NCI-H2227 (cell line): ENCODE measurements at regions not wholly inside any gene's neighbourhood (a gene's known extent, or its start where the extent isn't known, plus 50 kb on each side); places are given as distances from the start of the nearest gene placed in this dataset.

Experiments used
- DNase-seq: peaks from one replicate; lab custom pipeline; 2025; ENCODE audit not compliant: unreplicated experiment; lab: John Stamatoyannopoulos, UW

DNA sequence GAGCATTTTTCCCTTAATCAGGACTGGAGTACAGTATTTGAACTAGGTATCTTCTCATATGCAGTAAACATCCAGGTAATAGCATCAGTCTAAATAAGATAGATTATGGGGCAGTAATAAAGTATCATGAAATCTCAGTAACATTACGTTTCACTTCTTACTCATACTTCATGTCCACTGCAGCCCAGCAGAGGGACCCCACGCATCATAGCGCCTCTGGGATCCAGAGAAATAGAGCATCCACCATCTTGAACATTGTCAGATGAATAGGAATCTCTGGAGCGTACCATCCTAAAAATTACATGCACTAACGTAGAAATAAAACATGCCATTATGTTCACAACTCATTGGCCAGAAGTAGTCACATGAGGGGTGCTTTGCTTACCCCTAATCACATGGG, 499.0 kb downstream of the CPS1 start:
- DNase-seq: no peak

DNA sequence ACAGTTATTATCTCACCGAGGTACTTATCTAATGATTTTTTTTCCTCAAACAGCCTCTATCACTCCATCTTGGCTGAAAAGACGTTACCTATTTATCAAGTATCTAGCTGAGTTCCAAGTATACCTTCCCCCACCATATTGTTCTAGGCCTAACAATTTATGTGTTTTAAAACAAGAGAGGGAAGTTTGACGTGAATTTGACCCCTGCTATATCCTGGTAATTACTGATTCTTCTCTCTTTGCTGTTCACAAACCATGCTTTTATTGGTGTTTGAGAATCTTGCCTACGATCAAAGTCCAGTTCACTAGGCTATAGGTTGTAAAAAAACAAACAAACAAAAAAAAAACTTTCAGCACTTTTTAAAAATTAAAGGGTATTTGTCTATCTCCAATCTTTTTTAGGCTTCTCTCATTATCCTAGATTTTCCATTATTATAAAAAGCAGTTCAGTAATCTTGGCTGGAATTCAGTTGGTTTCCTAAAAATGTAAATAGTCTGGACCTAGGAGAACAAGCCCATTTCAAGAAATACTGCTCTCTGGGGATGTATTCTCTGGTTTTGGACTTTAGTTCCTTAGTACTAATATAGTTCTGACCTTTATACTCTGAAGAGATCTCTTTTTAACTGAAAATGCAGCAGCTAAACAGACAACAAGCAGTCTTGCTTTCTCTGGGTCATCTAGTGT, 505.4 kb downstream of the CPS1 start:
- no peak for DNase-seq

DNA sequence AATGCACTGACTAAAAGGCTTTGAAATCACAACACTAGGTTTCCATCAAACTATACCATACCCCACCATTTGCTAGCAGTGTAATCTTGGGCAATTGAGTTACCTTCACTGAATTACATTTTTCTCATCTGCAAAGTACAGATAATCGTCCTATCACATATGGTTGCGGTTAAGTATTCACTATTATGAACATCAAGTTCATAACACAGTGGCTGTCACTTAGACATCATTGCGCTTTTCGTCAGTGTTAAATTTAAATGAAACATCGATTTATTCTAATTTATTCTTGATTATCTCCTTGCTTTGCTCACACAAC, 505.9 kb downstream of the CPS1 start:
- DNase-seq: no peak

DNA sequence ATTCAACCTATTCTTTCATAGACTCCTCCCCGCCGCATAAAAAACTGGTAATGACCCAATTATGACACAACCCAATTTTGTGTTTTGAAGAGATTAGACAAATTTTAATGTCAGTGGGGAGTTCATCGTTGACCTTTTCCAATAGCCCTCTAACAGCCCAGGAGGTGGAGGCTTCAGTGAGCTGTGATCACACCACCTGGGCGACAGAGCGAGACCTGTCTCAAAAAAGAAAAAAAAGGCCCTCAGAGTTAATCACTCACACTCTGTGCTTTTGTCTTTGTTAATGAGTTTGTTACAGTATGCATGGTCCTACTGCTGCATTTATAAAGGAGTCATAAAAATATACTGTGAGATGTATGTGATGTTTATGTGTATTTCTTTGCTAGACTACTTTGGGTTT, 510.6 kb downstream of the CPS1 start:
- DNase-seq: no peak

DNA sequence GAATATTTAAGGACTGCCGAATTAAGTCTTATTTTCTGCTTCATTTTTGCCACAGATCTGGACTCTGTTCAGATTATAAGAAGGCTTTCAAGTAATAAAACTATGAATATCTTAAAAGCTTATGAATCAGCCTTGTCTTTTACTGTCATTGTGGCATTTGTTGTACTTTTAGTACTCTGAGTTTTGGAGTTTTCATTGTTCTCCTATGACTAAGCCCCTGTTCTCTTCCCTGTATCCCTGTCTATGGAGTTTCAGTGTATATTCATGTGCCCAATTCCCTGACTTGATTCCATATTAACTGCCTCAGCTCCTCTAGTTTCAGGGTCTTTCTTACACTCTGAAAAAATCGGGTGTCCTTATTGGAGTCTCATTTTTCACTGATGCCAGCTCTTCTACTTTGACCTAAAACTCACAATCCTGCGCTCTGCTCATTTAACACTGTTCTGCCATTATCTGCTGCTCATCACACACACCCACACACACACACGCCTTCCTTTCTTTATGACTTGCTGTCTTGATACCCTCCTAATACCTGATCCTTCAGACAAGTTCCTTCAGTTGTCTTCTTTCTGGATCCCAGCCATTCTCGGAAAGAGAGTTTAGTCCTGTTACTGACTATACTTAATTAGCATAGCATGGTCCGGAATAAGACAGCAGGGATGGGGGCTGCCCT, 511.8 kb downstream of the CPS1 start:
- no peak for DNase-seq

DNA sequence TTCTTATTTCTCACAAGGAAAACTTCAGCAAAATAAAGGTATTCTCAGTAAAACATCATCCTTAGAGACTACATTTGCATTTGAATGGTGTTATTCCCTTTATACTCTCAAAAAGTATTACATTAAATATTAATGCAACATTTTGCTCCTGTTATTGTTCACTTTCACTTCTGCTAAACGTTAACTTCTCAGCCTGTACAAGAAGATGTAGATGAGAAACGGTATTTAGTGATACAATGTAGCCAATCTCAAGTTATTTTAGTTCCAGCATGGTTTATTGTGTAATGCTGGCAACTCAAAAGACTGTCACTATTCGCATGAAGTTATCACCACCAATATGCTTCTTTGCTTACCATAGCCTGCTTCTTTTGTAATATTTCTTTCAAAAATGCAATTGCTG, 514.1 kb downstream of the CPS1 start:
- no peak for DNase-seq

DNA sequence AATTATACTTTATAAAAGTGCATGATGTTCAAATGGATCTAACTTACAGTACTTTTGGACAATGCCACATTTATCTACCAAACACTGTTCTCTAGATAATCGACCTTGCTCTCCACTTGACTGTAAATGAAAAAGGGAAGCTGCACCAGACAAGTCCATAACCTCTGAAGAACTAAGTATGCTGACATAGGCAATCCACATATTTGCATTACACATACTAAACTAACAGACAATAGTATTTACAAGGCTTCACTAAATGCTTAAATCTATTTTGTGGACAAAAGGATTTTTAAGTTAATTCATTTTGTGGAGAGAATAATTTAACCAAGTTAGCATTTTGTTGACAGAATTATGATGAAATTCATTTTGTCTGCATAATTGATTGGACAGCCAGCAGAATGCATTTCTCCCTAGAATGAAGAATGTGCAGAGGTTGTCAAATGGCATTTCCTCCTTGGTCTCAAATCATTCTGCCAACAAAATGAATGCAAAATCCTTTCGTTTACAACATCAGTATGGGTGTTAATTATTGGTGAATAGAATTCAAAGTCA, 520.9 kb downstream of the CPS1 start:
- no peak for DNase-seq

DNA sequence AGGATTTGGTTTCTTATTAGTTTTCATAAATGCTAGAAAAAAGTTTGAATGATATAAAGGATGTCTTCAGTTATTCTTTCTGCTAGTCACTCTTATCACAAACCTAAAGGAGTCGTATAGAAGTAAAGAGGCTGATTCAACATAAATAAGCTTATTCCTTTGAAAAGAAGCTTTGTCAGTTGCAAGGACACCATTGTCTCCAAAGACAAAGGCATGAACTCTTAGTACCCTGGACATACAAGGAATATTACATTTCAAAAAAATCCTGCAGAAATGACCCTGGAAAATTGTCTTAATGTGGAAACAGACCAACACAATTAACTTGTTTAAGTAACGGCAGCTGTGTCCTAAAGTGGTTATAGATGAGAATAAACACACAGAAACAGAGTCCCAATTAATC, 528.0 kb downstream of the CPS1 start:
- DNase-seq: no peak

DNA sequence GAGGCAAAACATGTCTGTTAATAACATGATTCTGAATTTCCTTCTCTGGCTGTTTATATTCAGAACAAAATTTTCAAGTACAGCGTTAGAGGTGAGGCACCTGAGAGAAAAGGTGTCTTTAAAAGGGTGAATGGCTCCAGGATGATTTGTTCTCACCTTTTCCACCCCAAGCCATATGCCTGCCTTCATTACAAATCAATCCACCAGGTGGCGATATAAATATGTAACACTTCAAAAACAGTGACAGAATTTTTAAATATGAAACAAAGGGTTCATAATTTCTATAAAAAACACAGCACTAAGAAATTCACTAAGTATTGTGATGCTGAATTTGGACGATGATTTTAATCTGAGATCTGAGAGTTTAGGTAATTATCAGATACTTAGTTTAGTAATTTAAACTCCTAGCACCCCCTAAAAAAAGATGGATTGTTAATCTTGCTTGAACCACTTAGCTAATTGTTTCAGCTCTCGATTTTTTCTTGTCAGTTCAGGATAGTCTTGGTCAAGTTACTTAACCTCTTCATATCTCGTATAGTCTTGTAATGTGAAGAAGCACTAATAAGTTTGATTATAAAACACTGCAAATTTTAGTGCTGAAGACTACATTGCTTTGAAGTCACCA, 528.8 kb downstream of the CPS1 start:
- peak; percentile 66 for DNase-seq

DNA sequence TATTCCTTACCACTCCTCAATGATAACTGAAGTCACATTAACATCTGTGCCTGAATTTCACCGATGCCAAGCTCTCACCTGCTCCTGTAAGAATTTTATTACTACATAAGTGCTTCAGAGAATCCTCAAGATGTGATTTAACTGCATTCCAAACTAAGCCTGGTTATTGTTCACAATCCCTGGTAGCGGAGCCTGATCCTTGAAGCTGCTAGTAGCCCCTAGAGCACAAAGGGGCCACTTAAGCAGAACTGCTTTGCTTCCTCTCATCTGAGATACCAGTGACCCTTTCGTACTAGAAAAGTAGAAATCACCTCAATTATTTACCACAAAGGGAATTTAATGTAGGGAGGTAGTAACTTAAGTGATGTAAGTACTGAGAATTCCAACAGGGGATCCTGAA, 529.6 kb downstream of the CPS1 start:
- DNase-seq: peak; percentile 59

DNA sequence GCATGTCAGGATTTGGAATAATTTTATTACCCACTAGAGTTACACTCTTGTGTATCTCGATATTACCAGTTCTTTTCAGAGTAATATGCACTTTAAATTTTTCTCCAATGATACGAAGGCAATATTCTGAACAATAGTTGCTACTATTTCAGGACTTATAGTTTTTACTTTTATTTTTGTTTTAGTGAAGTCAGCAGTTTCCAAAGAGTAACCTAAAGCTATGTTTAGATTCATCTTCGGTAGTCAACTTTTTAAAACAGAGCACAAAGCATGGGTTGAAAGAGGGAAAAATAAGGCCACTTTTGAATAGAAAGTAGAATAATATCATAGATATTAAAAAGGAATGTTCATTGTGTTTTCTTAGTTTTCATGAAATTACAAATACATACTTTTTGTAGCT, 532.7 kb downstream of the CPS1 start:
- DNase-seq: no peak

DNA sequence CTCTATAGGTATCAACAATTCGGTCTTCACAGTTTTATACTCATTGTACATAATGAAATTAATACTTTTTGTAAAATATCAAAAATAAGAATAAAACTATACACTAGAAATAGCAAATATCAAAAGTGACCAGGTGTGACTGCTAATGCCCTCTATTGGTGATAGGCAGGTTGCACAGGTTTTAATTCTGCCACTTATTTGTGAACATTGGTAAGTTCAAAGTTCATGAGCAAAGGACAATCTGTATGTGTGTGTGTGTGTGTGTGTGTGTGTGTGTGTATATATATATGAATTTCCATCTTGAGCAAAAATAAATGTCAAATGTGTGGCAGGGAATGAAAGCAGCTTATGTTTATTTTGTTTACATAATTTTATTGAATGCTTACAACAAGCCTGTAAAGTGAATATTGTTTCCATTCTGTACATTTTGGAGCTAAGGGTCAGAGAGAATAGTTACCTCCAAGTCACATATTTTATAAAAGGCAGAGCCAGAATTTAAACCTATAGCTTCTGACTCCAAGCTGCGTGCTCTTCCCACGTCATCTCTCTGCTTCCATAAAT, 537.4 kb downstream of the CPS1 start:
- DNase-seq: peak; percentile 5

DNA sequence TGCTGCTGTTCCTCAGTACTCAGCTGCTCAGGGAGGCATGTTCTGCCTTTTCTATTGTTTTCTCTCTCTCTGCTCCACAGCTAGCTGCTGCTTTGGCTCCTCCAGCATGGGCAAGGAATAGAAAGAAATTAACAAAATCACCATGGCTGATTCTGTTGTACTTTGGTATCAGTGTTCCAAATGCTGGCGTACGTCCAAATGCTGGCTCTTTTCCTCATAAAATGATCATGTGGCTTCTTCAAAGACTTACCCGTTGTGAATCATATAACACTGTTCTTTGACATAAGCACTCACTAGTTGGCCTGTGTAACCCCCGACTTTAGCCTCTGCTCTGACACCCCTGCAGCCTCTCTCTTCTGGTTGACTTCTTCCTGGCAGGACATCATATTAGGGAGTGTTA, 547.6 kb downstream of the CPS1 start:
- DNase-seq: peak; percentile 65

DNA sequence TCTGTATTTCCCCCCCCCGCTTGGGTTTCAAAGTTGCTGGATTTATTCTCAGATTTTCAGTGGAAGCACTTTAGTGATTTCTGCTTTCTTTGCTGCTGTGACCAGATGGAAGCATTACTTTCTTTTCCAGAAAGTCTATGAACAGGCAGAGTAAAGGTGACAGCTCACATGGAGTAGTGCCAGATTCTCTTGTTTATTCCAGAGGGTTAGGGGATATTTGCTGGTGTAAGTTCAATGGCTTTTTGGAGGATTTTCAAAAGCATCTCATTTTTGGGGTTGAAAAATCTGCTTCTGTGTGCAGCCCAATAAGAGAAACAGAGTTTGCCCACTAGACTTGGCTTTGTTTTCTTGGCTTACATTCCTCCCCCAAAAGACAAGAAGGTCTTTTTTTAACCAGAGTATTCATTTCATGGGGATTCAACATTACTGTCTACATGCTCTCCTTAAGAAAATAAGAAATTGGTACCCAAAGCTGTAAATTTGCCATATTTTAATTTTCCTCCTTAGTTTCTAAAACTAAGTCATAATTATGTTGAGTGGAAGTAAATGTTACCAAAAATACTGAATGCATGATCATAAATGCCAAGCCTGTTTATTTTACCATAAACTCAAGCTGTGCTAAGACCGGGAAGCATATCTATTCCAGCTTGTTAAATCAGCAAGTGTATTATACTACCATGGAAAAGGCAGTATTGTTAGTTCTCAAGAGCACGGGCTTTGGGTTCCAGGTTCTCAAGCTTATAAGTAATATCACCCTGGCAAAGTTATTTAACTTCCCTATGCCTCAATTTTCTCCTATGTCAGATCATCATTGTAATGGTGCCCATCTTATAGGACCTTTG, 557.2 kb downstream of the CPS1 start:
- DNase-seq: no peak

DNA sequence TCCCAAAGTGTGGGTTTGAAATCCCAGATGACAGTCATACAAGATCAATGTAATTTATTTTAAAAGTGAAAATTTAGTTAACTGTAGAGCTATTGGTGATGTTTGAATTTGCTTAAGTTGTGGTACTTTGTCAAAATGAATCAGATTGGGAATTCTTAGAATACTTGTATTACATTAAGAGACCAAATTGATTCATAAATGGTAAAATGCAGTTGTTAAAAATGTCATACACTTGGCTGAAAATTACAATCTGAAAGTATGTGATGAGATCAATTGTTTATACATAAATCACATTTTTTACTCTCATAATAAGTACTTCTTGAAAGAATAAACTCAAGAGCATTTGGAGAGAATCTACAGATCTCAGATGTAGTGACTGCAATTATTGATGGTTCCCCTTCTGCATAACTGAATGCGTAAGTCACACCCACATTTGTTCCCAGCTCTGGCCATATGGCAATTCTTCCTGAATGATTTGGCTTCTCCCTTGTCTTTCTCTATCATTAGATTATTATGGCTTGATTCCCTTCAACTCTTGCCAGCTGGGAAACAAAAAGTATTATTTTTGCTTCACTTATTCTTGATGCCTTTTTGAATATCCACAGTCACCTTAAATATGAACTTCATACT, 558.5 kb downstream of the CPS1 start:
- peak; percentile 22 for DNase-seq

DNA sequence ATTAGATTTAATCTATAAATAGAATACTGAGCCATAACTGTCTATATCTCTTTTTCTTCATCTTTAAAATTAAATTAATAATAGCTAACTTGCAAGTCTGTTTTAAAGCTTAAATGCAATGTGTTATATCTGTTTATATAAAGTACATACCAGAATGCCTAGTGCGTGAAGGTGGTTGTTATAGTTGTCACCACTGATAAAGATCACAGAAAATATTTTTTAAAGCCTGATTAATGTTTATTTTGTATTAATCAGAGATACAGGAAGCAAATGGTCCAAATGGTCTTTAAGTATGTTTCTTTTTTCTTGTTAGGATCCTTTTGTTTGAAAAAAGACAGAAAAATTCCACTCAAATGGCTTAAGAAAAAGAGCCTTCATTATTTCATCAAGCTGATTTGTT, 560.6 kb downstream of the CPS1 start:
- DNase-seq: no peak

DNA sequence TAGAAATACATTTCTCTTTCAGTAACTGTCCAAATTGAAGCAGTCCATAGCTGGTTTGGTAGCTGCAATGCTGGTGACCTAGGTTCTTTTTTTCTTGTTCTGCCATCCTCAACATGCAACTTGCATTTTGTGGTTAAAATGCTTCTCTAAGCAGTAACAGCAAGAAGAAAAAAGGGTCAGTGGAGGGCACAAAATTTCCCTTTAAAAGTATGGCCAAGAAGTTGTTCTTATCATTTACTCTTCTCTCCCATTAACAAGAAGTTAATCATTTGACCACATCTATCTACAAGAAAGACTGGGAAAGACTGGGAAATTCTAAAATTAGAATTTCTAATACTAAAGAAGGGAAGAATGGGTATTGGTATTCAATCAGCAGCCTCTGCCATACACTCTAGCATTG, 569.9 kb downstream of the CPS1 start:
- DNase-seq: no peak

DNA sequence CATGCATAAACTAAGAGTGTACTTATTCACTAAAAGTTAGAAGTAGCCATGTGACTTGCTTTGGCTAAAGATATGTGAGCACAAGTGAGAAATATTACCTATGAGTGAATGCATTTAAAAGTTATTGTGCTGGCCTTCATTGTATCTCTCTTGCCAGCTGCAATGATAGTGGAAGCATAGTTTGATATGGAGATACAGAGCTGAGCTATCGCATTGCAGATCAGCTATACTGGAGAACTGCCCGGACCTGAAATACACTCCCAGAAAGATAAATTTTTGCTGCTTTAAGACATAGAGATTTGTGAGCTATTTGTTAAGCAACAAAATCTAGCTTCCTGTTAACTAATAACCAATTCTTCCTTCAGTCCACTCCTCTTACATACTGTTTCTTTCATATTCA, 571.1 kb downstream of the CPS1 start:
- no peak for DNase-seq

DNA sequence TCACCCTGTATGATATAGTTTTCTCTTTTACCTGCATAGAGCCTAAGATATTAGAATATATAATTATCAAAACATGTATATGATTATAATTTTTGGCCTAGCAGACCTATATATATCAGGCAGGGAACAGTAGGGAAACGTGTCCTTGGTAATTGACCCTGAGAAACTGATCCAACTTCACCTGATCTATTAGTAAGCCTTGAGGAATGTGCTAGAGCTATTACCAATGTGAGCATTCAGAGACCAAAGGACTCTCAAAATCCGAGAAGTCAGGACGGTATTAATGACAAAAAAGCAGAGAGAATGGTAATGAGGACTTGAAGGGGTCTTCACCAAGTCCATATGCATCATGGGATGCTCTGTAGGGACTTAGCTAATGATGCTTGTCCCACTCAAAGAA, 571.9 kb downstream of the CPS1 start:
- DNase-seq: no peak

DNA sequence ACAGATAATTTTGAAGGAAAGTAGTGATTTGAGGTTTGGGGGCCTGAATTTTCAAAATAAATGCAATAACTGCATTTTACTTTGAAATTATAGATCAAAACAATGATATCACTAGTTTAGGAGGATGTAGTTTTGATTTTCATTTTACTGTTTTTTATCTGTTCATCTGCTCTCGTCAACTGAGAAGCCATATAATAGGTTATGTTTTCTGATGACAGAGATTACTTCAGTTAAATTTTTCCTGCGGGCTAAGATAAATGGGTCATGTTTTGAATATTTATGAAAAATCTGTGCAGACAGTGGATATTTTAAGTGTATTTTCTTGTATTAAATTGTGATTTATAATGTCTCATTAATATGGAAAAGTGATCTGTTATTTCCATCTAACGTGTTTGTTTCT, 573.4 kb downstream of the CPS1 start:
- no peak for DNase-seq

DNA sequence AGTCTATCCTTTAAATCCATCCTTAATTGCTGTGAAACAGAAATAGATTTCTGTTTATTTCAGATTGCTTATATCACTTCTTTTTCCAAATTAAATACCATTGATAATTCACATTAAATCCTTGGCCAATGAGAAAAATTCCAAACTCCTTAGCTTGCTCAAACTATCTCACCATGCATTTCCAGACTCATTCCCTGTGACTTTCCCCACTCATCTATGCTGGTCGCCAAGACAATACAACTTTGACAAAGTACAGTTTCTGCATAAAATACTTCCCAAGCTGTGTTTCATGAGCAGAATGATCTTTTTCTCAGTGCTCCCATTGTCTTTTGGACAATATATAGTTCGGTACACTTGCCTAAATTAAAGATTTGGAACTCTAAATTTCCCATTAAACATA, 575.6 kb downstream of the CPS1 start:
- DNase-seq: no peak
